ENCODE measurements at regions not wholly inside any gene's neighbourhood (a gene's known extent, or its start where the extent isn't known, plus 50 kb on each side); places are given as distances from the start of the nearest gene placed in this dataset.
A peak's percentile ranks its signal among the peaks of the same experiment; 100 is the strongest.

GRCh38 chr4:31947101-31947500 is 1226.9 kb downstream of the PCDH7 start:
- DNase-seq (ENCODE audit: low read depth): no peak

GRCh38 chr4:31949045-31949444 is 1228.9 kb downstream of the PCDH7 start:
- DNase-seq (ENCODE audit: low read depth): no peak

GRCh38 chr4:31955346-31955745 is 1235.2 kb downstream of the PCDH7 start:
- no peak for DNase-seq (ENCODE audit: low read depth)

- no peak for DNase-seq (ENCODE audit: low read depth)
Measured at GRCh38 chr4:31959972-31960371, 1239.8 kb downstream of the PCDH7 start.

DNA sequence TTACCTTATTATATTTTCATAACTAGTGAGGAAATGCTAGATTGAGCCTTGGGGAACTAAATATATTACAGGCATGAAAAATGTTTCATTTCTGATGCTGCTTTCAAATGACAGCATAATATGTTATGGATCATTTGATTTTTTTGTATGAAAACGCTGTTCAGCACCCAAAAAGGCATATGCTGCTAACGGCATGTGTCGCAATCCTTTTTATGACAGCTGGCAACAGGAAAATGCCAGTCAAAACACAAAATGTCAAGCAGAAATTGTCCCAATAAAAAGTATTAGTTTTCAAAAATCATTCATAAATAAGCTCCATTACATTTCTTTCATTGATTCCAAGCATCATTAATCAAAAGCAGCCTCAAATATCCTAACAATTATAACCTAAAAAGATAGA is 1244.5 kb downstream of the PCDH7 start:
- DNase-seq (ENCODE audit: low read depth): no peak

DNA sequence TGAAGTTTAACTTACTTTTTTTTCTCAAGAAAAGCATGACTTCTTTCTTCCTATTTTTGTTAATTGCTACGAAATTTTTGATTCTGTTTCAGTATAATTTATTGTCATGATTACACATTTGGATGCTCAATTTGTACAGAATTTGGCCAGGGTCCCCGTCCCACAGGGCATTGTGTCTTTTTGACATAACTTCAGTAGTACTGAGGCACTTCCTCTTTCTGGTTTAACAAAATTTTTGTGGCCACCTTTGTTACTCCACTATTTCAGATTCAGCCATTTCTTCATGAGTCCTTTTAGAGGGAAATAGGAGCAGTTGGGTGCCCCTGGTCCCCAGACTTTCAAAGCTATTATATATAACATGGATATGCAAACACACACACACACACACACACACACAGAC is 1248.7 kb downstream of the PCDH7 start:
- no peak for DNase-seq (ENCODE audit: low read depth)

DNA sequence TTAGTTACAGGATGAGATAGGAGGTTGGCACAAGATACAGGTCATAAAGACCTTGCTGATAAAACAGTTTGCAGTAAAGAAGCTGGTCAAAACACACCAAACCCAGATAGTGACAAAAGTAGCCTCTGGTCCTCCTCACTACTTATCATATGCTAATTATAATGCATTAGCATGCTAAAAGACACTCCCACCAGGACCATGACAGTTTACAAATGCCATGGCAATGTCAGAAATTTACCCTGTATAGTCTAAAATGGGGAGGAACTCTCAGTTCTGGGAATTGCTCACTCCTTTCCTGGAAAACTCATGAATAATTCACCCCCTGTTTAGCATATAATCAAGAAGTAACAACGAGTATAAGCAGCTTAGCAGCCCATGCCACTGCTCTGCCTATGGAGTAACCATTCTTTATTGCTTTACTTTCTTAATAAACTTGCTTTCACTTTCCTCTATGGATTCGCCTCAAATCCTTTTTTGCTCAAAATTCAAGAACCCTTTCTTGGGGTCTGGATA is 1254.4 kb downstream of the PCDH7 start:
- no peak for DNase-seq (ENCODE audit: low read depth)

- DNase-seq (ENCODE audit: low read depth): no peak
Measured at GRCh38 chr4:31979988-31980387, 1259.8 kb downstream of the PCDH7 start.

DNA sequence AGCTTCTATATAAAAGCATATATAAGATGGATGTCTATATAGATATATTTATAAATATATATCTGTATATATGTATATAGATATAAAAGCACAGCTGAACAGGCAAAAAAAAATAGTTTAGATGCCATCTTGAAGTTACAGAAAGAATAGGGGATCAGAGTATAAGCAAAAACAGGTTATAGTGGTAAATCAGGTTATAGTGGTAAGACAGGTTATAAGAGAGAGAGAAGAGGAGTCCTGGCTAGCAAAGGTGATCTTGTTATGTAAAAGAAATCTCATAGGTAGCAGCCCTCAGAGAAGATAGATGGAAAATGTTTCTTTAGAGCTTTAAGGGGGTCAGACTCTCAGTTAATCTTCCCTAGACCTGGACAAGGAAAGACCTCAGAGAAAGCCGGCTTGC is 1263.1 kb downstream of the PCDH7 start:
- DNase-seq (ENCODE audit: low read depth): no peak

- no peak for DNase-seq (ENCODE audit: low read depth)
Measured at GRCh38 chr4:31983677-31984076, 1263.5 kb downstream of the PCDH7 start.

- DNase-seq (ENCODE audit: low read depth): no peak
Measured at GRCh38 chr4:31984872-31985271, 1264.7 kb downstream of the PCDH7 start.

DNA sequence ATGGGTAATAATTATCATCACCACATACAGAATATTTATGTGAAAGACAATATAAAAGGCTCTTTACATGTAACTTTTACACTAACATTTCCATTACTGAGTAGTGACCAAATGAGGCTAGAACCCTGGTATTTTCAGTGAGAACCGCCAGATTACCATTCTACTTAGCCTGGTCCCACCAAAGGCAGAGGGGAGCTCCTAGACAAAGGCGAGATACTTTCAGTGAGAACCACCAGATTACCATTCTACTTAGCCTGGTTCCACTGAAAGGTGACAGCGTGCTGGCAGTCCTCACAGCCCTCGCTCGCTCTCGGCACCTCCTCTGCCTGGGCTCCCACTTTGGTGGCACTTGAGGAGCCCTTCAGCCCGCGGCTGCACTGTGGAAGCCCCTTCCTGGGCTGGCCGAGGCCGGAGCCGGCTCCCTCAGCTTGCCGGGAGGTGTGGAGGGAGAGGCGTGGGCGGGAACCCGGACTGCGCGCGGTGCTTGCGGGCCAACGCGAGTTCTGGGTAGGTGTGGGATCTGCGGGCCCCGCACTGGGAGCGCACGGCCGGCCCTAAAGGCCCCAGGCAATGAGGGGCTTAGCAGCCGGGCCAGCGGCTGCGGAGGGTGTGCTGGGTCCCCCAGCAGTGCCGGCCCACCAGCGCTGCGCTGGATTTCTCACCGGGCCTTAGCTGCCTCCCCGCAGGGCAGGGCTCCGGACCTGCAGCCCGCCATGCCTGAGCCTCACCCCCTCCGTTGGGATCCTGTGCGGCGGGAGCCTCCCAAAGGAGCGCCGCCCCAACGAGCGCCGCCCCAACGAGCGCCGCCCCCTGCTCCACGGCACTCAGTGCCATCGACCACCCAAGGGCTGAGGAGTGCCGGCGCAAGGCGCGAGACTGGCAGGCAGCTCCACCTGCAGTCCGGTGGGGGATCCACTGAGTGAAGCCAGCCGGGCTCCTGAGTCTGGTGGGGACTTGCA is 1276.1 kb downstream of the PCDH7 start:
- no peak for DNase-seq (ENCODE audit: low read depth)

GRCh38 chr4:31998807-31999206 is 1278.6 kb downstream of the PCDH7 start:
- no peak for DNase-seq (ENCODE audit: low read depth)

DNA sequence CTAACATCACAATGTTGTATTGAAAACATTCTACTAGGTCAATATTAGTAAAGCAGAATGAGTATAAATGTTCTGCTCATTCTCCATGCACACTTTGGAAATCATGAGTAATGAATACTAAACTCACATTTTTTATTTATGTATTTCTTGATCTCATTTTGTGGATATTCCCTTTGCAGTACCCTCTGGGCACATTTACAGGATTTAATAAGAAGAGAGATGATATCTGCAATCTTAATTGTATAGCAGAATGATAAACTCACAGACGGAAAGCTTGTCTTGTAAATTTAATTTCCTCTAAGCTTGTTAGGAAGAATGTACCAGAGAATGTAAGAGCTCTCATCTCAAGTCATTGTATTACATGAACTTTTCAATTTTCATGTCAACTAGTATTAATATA is 1279.7 kb downstream of the PCDH7 start:
- no peak for DNase-seq (ENCODE audit: low read depth)

GRCh38 chr4:32000846-32001488 is 1280.8 kb downstream of the PCDH7 start:
- no peak for DNase-seq (ENCODE audit: low read depth)

DNA sequence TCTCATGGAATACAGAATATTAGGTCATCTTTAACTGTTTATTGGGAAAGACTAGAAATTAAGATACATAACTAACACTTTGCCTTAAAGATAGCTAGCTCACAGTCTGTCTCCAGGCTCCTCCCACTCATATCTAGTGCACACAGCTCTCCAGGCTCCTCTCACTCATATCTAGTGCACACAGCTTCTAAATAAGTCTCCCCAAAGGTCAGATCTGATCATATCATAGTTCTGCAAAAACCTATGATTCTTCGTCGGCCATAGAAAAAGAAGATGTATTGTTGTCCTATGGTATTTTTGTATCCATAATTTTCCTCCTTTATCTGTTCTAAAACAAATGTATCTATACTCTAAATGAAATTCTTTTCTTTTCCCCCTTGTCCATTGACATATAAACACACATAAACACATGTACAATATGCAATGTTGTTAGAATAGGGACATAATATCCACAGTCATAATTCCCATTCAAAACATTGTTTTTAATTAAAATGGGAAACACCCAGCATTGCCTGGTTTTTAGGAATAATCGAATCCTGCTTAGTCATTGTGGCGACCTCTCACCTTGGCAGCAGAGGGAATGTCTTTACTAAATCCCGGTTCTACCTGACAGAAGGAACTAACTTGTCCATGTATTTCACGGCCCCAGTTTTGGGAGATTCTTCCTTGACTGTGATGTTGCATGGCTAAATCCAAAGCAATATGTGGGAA is 1282.0 kb downstream of the PCDH7 start:
- no peak for DNase-seq (ENCODE audit: low read depth)

- no peak for DNase-seq (ENCODE audit: low read depth)
Measured at GRCh38 chr4:32003548-32003947, 1283.4 kb downstream of the PCDH7 start.

DNA sequence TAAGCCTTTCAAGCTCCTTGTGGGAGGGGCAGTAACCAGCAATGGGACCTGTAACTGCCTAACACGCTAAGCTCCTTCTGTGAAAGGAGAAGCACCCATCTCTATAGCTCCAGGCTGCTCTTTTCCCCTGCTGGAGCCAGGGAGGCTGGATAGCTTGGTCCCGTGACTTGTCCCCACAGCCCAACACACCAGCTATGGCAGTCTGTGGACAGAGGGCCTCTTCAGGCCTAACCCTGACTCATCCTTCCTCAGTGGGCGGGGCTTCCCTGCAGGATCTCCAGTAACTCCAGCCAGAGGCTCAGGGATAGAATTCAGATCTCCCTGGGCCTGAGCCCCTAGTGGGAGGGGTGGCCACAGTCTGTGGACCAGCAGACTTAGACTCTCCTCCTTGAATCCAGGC is 1290.1 kb downstream of the PCDH7 start:
- no peak for DNase-seq (ENCODE audit: low read depth)

- no peak for DNase-seq (ENCODE audit: low read depth)
Measured at GRCh38 chr4:32022071-32022470, 1301.9 kb downstream of the PCDH7 start.

DNA sequence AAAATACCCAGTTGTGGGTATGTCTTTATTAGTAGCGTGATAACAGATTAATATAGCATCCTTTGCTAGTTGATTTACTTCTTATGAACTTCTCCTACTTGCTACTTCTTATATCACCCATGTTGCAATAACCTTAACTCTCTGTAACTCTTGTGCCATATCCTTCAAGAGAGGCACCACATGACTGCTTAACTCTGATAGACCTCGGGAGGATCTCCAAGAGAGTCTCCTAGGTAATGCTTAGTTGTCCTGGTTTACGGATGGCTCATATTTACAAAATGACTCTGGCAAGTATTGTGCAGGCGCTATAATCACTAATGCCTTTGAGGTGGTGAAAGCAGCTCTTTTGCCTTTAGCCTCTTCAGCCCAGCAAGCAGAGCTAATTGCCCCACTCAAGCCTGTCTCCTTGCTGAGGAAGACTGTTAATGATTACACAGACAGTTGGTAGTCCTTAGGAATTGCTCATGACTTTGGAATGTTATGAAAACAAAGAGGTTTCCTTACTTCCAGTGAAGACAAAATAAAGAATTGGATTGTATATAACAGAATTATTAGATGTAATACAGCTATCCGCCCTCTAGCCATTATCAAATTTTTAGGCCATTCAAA is 1305.8 kb downstream of the PCDH7 start:
- peak; percentile 20 for DNase-seq (ENCODE audit: low read depth)

GRCh38 chr4:32030406-32030805 is 1310.2 kb downstream of the PCDH7 start:
- no peak for DNase-seq (ENCODE audit: low read depth)

DNA sequence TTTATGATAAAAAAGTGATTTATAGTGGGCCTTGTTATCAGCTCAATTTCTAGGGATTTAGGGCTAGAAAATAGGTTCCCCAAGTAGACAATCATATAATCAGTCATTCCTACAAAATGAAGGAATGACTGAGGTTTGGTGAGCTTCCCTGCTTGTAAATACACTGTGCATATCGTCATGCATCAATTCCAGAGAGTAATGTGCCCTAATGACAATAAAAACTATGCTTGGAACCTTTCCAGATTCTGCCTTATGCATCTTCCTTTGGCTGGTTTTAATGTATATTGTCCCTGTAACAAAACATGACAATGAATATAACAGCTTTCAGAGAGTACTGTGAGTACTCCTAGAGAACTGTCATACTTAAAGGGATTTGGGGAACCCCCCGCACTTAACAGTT is 1310.9 kb downstream of the PCDH7 start:
- DNase-seq (ENCODE audit: low read depth): no peak
